H7 (cell line): ENCODE measurements at regions not wholly inside any gene's neighbourhood (a gene's known extent, or its start where the extent isn't known, plus 50 kb on each side); places are given as distances from the start of the nearest gene placed in this dataset.

Experiments used
- DNase-seq: peaks from one replicate; pipeline ENCODE4 v3.0.0; 2012
- H3K27me3 ChIP-seq: 2 replicates; pipeline ENCODE4 v1.6.0; 2011; ENCODE audit warnings: mild to moderate bottlenecking, low read length; ENCODE audit not compliant: control insufficient read depth, insufficient read depth
- H3K36me3 ChIP-seq: replicated peaks from 2 replicates; pipeline ENCODE4 v1.5.1; 2011; ENCODE audit warnings: low read length; ENCODE audit not compliant: control insufficient read depth, insufficient read depth
- H3K4me3 ChIP-seq: 2 replicates; pipeline ENCODE4 v1.5.1; 2011; ENCODE audit warnings: low read depth, mild to moderate bottlenecking, control low read depth, low read length, moderate library complexity; ENCODE audit not compliant: insufficient read depth

- DNase-seq: no peak
- H3K36me3 ChIP-seq: no peaks in the 10 kb centered on the region
- H3K4me3 ChIP-seq: no peak overlapping the region
Observed at GRCh38 chr20:6558341-6558740, 209.1 kb upstream of the BMP2 start.

GRCh38 chr20:6533761-6534479 is 233.6 kb upstream of the BMP2 start:
- no peak for DNase-seq
- no peak overlapping the region for H3K4me3 ChIP-seq
- no peaks in the 10 kb centered on the region for H3K36me3 ChIP-seq
- H3K27me3 ChIP-seq: no peaks in the 10 kb centered on the region

More at GRCh38 chr20:6558341-6558740, 209.1 kb upstream of the BMP2 start:
- H3K27me3 ChIP-seq: no peaks in the 10 kb centered on the region

- Histone ChIP-seq H3K4me3 (no peak overlapping the region), H3K36me3 (no peaks in the 10 kb centered on the region), H3K27me3 (no peaks in the 10 kb centered on the region)
- no peak for DNase-seq
Observed at GRCh38 chr20:6533351-6533750, 234.1 kb upstream of the BMP2 start.

GRCh38 chr20:6530779-6531315 is 236.6 kb upstream of the BMP2 start:
- no peak for DNase-seq
- H3K27me3 ChIP-seq: no peaks in the 10 kb centered on the region
- H3K4me3 ChIP-seq: no peak overlapping the region
- H3K36me3 ChIP-seq: no peaks in the 10 kb centered on the region

- no peak for DNase-seq
Observed at GRCh38 chr20:6530254-6530653, 237.2 kb upstream of the BMP2 start.

GRCh38 chr20:6525447-6526303 is 241.8 kb upstream of the BMP2 start:
- no peaks in the 10 kb centered on the region for H3K27me3 ChIP-seq
- H3K36me3 ChIP-seq: no peaks in the 10 kb centered on the region
- H3K4me3 ChIP-seq: no peak overlapping the region
- peak; percentile 12 for DNase-seq

More at GRCh38 chr20:6530254-6530653, 237.2 kb upstream of the BMP2 start:
- no peaks in the 10 kb centered on the region for H3K27me3 ChIP-seq
- H3K4me3 ChIP-seq: no peak overlapping the region
- H3K36me3 ChIP-seq: no peaks in the 10 kb centered on the region

GRCh38 chr20:6524305-6524704 is 243.2 kb upstream of the BMP2 start:
- no peak for DNase-seq
- no peaks in the 10 kb centered on the region for H3K36me3 ChIP-seq
- no peaks in the 10 kb centered on the region for H3K27me3 ChIP-seq
- no peak overlapping the region for H3K4me3 ChIP-seq

GRCh38 chr20:6519556-6519955 is 247.9 kb upstream of the BMP2 start:
- Histone ChIP-seq H3K36me3 (no peaks in the 10 kb centered on the region), H3K4me3 (no peak overlapping the region), H3K27me3 (no peaks in the 10 kb centered on the region)
- no peak for DNase-seq

GRCh38 chr20:6515261-6515660 is 252.2 kb upstream of the BMP2 start:
- Histone ChIP-seq H3K36me3 (no peaks in the 10 kb centered on the region), H3K27me3 (no peaks in the 10 kb centered on the region), H3K4me3 (no peak overlapping the region)
- DNase-seq: no peak

- DNase-seq: no peak
- Histone ChIP-seq H3K36me3 (no peaks in the 10 kb centered on the region), H3K27me3 (no peaks in the 10 kb centered on the region), H3K4me3 (no peak overlapping the region)
Observed at GRCh38 chr20:6513599-6513998, 253.9 kb upstream of the BMP2 start.

GRCh38 chr20:6509374-6509773 is 258.1 kb upstream of the BMP2 start:
- H3K4me3 ChIP-seq: no peak overlapping the region
- H3K36me3 ChIP-seq: no peaks in the 10 kb centered on the region
- no peaks in the 10 kb centered on the region for H3K27me3 ChIP-seq
- DNase-seq: no peak

GRCh38 chr20:6506906-6507305 is 260.6 kb upstream of the BMP2 start:
- H3K36me3 ChIP-seq: no peaks in the 10 kb centered on the region
- no peaks in the 10 kb centered on the region for H3K27me3 ChIP-seq
- DNase-seq: no peak
- no peak overlapping the region for H3K4me3 ChIP-seq

GRCh38 chr20:6504826-6505225 is 262.7 kb upstream of the BMP2 start:
- no peaks in the 10 kb centered on the region for H3K36me3 ChIP-seq
- H3K27me3 ChIP-seq: no peaks in the 10 kb centered on the region
- no peak overlapping the region for H3K4me3 ChIP-seq
- no peak for DNase-seq

GRCh38 chr20:6504179-6504578 is 263.3 kb upstream of the BMP2 start:
- DNase-seq: no peak
- Histone ChIP-seq H3K36me3 (no peaks in the 10 kb centered on the region), H3K4me3 (no peak overlapping the region), H3K27me3 (no peaks in the 10 kb centered on the region)

GRCh38 chr20:6502999-6503398 is 264.5 kb upstream of the BMP2 start:
- Histone ChIP-seq H3K36me3 (no peaks in the 10 kb centered on the region), H3K27me3 (no peaks in the 10 kb centered on the region), H3K4me3 (no peak overlapping the region)
- DNase-seq: no peak
